ENCODE measurements at regions not wholly inside any gene's neighbourhood (a gene's known extent, or its start where the extent isn't known, plus 50 kb on each side); places are given as distances from the start of the nearest gene placed in this dataset.

DNA sequence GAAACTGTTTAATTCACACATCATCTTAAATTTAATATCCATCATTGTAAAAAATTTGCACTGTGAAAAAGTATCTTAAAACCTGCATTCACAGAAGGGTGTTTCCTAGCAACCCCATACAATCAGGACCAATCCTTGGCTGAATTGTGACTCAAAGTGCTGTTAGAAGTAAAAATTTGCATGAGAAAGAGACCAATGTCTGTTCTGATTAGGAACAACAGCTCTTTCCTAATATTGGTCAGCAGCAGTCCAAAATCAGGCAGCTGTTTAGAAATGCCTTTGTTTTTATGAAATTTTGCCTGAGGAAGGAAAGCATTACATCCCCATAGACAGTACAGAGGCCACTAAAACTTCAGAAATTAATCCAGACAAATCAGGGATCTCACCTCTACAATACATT, 987.0 kb downstream of the HACE1 start:
- Histone ChIP-seq H3K4me1 (ENCODE audit: control insufficient read depth in 2 of 2, insufficient read depth in 2 of 2, low read length in 2 of 2) (no peaks in the 10 kb centered on the region), H3K27ac (ENCODE audit: low read depth in 1 of 2, low read length in 1 of 2) (no peak overlapping the region), H3K4me3 (ENCODE audit: low read length in 2 of 2) (no peak overlapping the region), H3K9me3 (ENCODE audit: control insufficient read depth in 2 of 2, insufficient read depth in 1 of 2, low read length in 1 of 2) (no peaks in the 10 kb centered on the region), H3K27me3 (ENCODE audit: control insufficient read depth in 2 of 2, insufficient read depth in 1 of 2, low read length in 1 of 2) (no peaks in the 10 kb centered on the region), H3K36me3 (ENCODE audit: control insufficient read depth in 2 of 2, insufficient read depth in 2 of 2, low read length in 1 of 2) (no peaks in the 10 kb centered on the region)
- no peak for DNase-seq (ENCODE audit: low read depth in 6 of 9, low spot score in 9 of 9)

- Histone ChIP-seq H3K36me3 (ENCODE audit: control insufficient read depth in 2 of 2, insufficient read depth in 2 of 2, low read length in 1 of 2) (no peaks in the 10 kb centered on the region), H3K4me1 (ENCODE audit: control insufficient read depth in 2 of 2, insufficient read depth in 2 of 2, low read length in 2 of 2) (no peaks in the 10 kb centered on the region), H3K27me3 (ENCODE audit: control insufficient read depth in 2 of 2, insufficient read depth in 1 of 2, low read length in 1 of 2) (no peaks in the 10 kb centered on the region), H3K4me3 (ENCODE audit: low read length in 2 of 2) (no peak overlapping the region), H3K9me3 (ENCODE audit: control insufficient read depth in 2 of 2, insufficient read depth in 1 of 2, low read length in 1 of 2) (no peaks in the 10 kb centered on the region), H3K27ac (ENCODE audit: low read depth in 1 of 2, low read length in 1 of 2) (no peak overlapping the region)
- WGBS, result 54% methylated on average over 2 of the region's 2 CpGs
- no peak for DNase-seq (ENCODE audit: low read depth in 6 of 9, low spot score in 9 of 9)
Observed at GRCh38 chr6:103872233-103872632, 987.5 kb downstream of the HACE1 start.

DNA sequence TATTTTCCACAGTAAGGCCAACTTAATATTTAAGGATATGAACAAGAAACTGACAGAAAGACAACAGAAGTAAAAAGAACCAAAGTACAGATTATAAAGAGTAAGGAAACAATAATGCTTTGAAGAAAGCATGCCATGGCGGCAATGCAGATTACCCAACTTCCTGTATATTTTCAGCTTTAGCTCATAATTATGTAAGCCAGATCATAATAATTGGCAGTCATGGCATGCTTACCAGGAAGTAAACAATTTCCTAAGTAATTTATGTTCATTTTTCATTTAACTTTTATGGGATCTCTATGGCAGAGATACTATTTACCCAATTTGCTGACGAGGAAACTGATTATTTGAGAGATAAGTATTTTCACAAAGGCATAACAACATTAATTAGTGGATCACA, 988.7 kb downstream of the HACE1 start:
- Histone ChIP-seq H3K4me3 (ENCODE audit: low read length in 2 of 2) (no peak overlapping the region), H3K27me3 (ENCODE audit: control insufficient read depth in 2 of 2, insufficient read depth in 1 of 2, low read length in 1 of 2) (no peaks in the 10 kb centered on the region), H3K36me3 (ENCODE audit: control insufficient read depth in 2 of 2, insufficient read depth in 2 of 2, low read length in 1 of 2) (no peaks in the 10 kb centered on the region), H3K27ac (ENCODE audit: low read depth in 1 of 2, low read length in 1 of 2) (no peak overlapping the region), H3K9me3 (ENCODE audit: control insufficient read depth in 2 of 2, insufficient read depth in 1 of 2, low read length in 1 of 2) (no peaks in the 10 kb centered on the region), H3K4me1 (ENCODE audit: control insufficient read depth in 2 of 2, insufficient read depth in 2 of 2, low read length in 2 of 2) (no peaks in the 10 kb centered on the region)
- DNase-seq (ENCODE audit: low read depth in 6 of 9, low spot score in 9 of 9), result no peak
- 92% methylated on average over 2 of the region's 2 CpGs for WGBS

DNA sequence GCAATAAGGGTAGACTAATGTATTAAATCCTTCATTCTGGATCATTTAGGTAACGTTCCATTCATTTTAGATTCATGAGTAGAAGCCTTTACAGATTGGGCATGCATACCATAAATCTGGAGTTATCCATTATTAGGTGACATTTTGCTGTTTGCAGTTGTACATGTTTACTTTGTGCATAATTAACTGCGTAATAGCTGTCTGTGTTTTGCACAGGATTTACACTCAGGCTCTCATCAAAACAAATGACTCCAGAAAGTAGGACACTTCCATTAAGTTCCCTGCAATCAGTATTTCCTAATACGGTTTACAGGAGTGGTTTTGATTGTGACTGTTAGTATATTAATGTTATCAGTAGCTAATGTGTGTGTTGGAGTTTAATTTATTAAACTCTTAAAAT, 997.4 kb downstream of the HACE1 start:
- H3K27ac ChIP-seq (ENCODE audit: low read depth in 1 of 2, low read length in 1 of 2), result no peak overlapping the region
- 87% methylated on average over 3 of the region's 3 CpGs for WGBS

GRCh38 chr6:103858003-103858402, 1001.7 kb downstream of the HACE1 start:
- 89% methylated on average over 2 of the region's 2 CpGs for WGBS
- no peak for DNase-seq (ENCODE audit: low read depth in 6 of 9, low spot score in 9 of 9)
- H3K27me3 ChIP-seq (ENCODE audit: control insufficient read depth in 2 of 2, insufficient read depth in 1 of 2, low read length in 1 of 2), result no peaks in the 10 kb centered on the region

More for the DNA sequence above, 997.4 kb downstream of the HACE1 start:
- no peaks in the 10 kb centered on the region for H3K9me3 ChIP-seq (ENCODE audit: control insufficient read depth in 2 of 2, insufficient read depth in 1 of 2, low read length in 1 of 2)
- no peaks in the 10 kb centered on the region for H3K27me3 ChIP-seq (ENCODE audit: control insufficient read depth in 2 of 2, insufficient read depth in 1 of 2, low read length in 1 of 2)
- H3K4me1 ChIP-seq (ENCODE audit: control insufficient read depth in 2 of 2, insufficient read depth in 2 of 2, low read length in 2 of 2), result no peaks in the 10 kb centered on the region
- no peak for DNase-seq (ENCODE audit: low read depth in 6 of 9, low spot score in 9 of 9)
- H3K4me3 ChIP-seq (ENCODE audit: low read length in 2 of 2), result no peak overlapping the region
- H3K36me3 ChIP-seq (ENCODE audit: control insufficient read depth in 2 of 2, insufficient read depth in 2 of 2, low read length in 1 of 2), result no peaks in the 10 kb centered on the region

DNA sequence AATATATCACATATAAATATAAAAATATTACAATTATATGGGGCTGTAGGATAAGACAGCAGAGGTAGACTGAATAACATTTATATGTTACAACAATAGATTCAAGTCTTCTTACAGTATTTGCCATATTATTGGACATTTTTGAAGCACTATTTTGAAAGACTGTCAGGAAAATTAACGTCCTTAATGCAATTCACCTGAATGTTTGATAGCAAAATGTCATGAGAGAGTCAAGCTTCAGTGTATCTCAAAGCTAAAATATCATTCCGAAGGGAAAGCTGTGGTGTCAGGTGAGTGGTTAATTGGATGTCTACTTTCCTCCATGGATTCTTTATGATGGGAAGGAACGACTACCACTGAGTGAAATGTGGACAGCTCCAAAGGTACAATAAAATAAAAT, 1004.0 kb downstream of the HACE1 start:
- no peak overlapping the region for H3K27ac ChIP-seq (ENCODE audit: low read depth in 1 of 2, low read length in 1 of 2)
- H3K9me3 ChIP-seq (ENCODE audit: control insufficient read depth in 2 of 2, insufficient read depth in 1 of 2, low read length in 1 of 2), result no peaks in the 10 kb centered on the region
- H3K4me1 ChIP-seq (ENCODE audit: control insufficient read depth in 2 of 2, insufficient read depth in 2 of 2, low read length in 2 of 2), result no peaks in the 10 kb centered on the region
- no peaks in the 10 kb centered on the region for H3K27me3 ChIP-seq (ENCODE audit: control insufficient read depth in 2 of 2, insufficient read depth in 1 of 2, low read length in 1 of 2)
- no peak overlapping the region for H3K4me3 ChIP-seq (ENCODE audit: low read length in 2 of 2)
- no peak for DNase-seq (ENCODE audit: low read depth in 6 of 9, low spot score in 9 of 9)
- no peaks in the 10 kb centered on the region for H3K36me3 ChIP-seq (ENCODE audit: control insufficient read depth in 2 of 2, insufficient read depth in 2 of 2, low read length in 1 of 2)
- 59% methylated on average over 3 of the region's 3 CpGs for WGBS

More at GRCh38 chr6:103858003-103858402, 1001.7 kb downstream of the HACE1 start:
- Histone ChIP-seq H3K27ac (ENCODE audit: low read depth in 1 of 2, low read length in 1 of 2) (no peak overlapping the region), H3K4me1 (ENCODE audit: control insufficient read depth in 2 of 2, insufficient read depth in 2 of 2, low read length in 2 of 2) (no peaks in the 10 kb centered on the region), H3K36me3 (ENCODE audit: control insufficient read depth in 2 of 2, insufficient read depth in 2 of 2, low read length in 1 of 2) (no peaks in the 10 kb centered on the region), H3K4me3 (ENCODE audit: low read length in 2 of 2) (no peak overlapping the region), H3K9me3 (ENCODE audit: control insufficient read depth in 2 of 2, insufficient read depth in 1 of 2, low read length in 1 of 2) (no peaks in the 10 kb centered on the region)

DNA sequence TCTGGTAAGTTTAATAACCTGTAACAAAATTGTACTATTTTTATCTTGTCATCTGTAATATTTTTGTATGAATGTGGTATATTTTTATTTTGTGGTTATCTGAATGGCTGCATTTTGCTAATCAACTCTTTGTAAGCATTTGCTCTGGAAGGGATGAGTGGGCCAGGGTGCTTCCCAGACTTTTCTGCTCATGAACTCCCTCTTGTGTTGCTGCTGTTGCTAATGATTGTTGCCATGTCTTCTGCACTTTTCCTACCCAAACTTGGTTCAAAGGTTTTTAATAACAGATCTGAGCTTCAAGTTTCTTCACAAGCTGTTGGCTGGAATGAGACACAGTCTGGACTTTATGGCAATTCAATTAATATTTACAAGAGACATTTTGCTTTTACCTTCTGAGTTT, 1005.7 kb downstream of the HACE1 start:
- Histone ChIP-seq H3K9me3 (ENCODE audit: control insufficient read depth in 2 of 2, insufficient read depth in 1 of 2, low read length in 1 of 2) (no peaks in the 10 kb centered on the region), H3K4me3 (ENCODE audit: low read length in 2 of 2) (no peak overlapping the region), H3K36me3 (ENCODE audit: control insufficient read depth in 2 of 2, insufficient read depth in 2 of 2, low read length in 1 of 2) (no peaks in the 10 kb centered on the region), H3K27me3 (ENCODE audit: control insufficient read depth in 2 of 2, insufficient read depth in 1 of 2, low read length in 1 of 2) (no peaks in the 10 kb centered on the region), H3K4me1 (ENCODE audit: control insufficient read depth in 2 of 2, insufficient read depth in 2 of 2, low read length in 2 of 2) (no peaks in the 10 kb centered on the region), H3K27ac (ENCODE audit: low read depth in 1 of 2, low read length in 1 of 2) (no peak overlapping the region)
- DNase-seq (ENCODE audit: low read depth in 6 of 9, low spot score in 9 of 9), result no peak

DNA sequence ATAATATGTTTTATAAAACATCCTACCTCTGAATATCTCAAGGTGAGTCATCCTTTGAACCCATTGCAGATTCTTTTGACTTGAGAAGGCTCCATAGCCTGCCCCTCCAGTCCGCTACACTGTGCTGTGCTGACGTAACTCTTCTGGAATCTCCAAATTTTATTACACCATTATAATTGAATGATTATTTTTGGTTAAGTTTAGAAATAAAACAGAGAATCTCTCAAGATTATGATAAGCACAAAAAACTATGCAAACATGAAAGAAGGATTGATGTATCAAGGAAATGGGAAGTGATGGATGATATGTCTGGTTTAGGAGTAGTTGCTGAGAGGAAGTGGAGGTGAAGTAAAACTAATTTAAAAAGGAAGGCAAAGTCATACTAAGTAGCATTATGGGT, 1021.3 kb downstream of the HACE1 start:
- no peak overlapping the region for H3K4me3 ChIP-seq (ENCODE audit: low read length in 2 of 2)
- H3K27me3 ChIP-seq (ENCODE audit: control insufficient read depth in 2 of 2, insufficient read depth in 1 of 2, low read length in 1 of 2), result no peaks in the 10 kb centered on the region
- no peak for DNase-seq (ENCODE audit: low read depth in 6 of 9, low spot score in 9 of 9)
- no peaks in the 10 kb centered on the region for H3K4me1 ChIP-seq (ENCODE audit: control insufficient read depth in 2 of 2, insufficient read depth in 2 of 2, low read length in 2 of 2)
- H3K27ac ChIP-seq (ENCODE audit: low read depth in 1 of 2, low read length in 1 of 2), result no peak overlapping the region
- no peaks in the 10 kb centered on the region for H3K9me3 ChIP-seq (ENCODE audit: control insufficient read depth in 2 of 2, insufficient read depth in 1 of 2, low read length in 1 of 2)
- H3K36me3 ChIP-seq (ENCODE audit: control insufficient read depth in 2 of 2, insufficient read depth in 2 of 2, low read length in 1 of 2), result no peaks in the 10 kb centered on the region
- WGBS, result 91% methylated on average over 2 of the region's 2 CpGs

DNA sequence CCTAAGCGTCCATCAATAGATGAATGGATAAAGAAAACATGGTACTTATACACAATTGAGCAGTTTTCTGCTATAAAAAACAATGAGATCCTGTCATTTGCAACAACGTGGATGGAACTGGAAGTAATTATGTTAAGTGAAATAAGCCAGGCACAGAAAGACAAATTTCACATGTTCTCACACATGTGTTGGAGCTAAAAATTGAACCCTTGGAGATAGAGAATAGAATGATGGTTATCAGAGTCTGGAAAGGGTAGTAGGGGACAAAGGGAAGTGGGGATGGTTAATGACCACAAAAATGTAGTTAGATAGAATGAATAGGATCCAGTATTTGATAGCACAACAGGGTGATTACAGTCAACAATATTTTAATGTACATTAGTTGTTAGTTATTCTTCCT, 1033.5 kb downstream of the HACE1 start:
- DNase-seq (ENCODE audit: low read depth in 6 of 9, low spot score in 9 of 9), result no peak
- Histone ChIP-seq H3K27me3 (ENCODE audit: control insufficient read depth in 2 of 2, insufficient read depth in 1 of 2, low read length in 1 of 2) (no peaks in the 10 kb centered on the region), H3K36me3 (ENCODE audit: control insufficient read depth in 2 of 2, insufficient read depth in 2 of 2, low read length in 1 of 2) (no peaks in the 10 kb centered on the region), H3K27ac (ENCODE audit: low read depth in 1 of 2, low read length in 1 of 2) (no peak overlapping the region), H3K9me3 (ENCODE audit: control insufficient read depth in 2 of 2, insufficient read depth in 1 of 2, low read length in 1 of 2) (no peaks in the 10 kb centered on the region), H3K4me3 (ENCODE audit: low read length in 2 of 2) (no peak overlapping the region), H3K4me1 (ENCODE audit: control insufficient read depth in 2 of 2, insufficient read depth in 2 of 2, low read length in 2 of 2) (no peaks in the 10 kb centered on the region)
- 83% methylated on average over 2 of the region's 2 CpGs for WGBS

GRCh38 chr6:103820148-103820547, 1039.6 kb downstream of the HACE1 start:
- Histone ChIP-seq H3K4me1 (ENCODE audit: control insufficient read depth in 2 of 2, insufficient read depth in 2 of 2, low read length in 2 of 2) (no peaks in the 10 kb centered on the region), H3K4me3 (ENCODE audit: low read length in 2 of 2) (no peak overlapping the region), H3K9me3 (ENCODE audit: control insufficient read depth in 2 of 2, insufficient read depth in 1 of 2, low read length in 1 of 2) (no peaks in the 10 kb centered on the region), H3K27me3 (ENCODE audit: control insufficient read depth in 2 of 2, insufficient read depth in 1 of 2, low read length in 1 of 2) (no peaks in the 10 kb centered on the region), H3K27ac (ENCODE audit: low read depth in 1 of 2, low read length in 1 of 2) (no peak overlapping the region), H3K36me3 (ENCODE audit: control insufficient read depth in 2 of 2, insufficient read depth in 2 of 2, low read length in 1 of 2) (no peaks in the 10 kb centered on the region)
- 64% methylated on average over 3 of the region's 3 CpGs for WGBS
- DNase-seq (ENCODE audit: low read depth in 6 of 9, low spot score in 9 of 9), result no peak
